NK-92 treated with Interleukin-12 subunit alpha and Interleukin-12 subunit beta, amount 100 ng/mL, for 24 hours (cell line): ENCODE measurements at regions not wholly inside any gene's neighbourhood (a gene's known extent, or its start where the extent isn't known, plus 50 kb on each side); places are given as distances from the start of the nearest gene placed in this dataset.
"Not testable (repeated sequence)": the region's sequence is repeated elsewhere in the genome, so short reads cannot be mapped to it uniquely, and the experiment has no call there.

ENCODE experiments used
- DNase-seq: peaks from one replicate; lab custom pipeline; 2025; lab: John Stamatoyannopoulos, UW

GRCh38 chr16:26508946-26509345, 557.8 kb upstream of the C16orf82 start:
- not testable (repeated sequence) for DNase-seq

GRCh38 chr16:26510924-26511323, 555.8 kb upstream of the C16orf82 start:
- no peak for DNase-seq

GRCh38 chr16:26511463-26511862, 555.3 kb upstream of the C16orf82 start:
- no peak for DNase-seq

- no peak for DNase-seq
Observed at GRCh38 chr16:26521626-26522025, 545.1 kb upstream of the C16orf82 start.

GRCh38 chr16:26524281-26524680, 542.4 kb upstream of the C16orf82 start:
- DNase-seq: no peak

GRCh38 chr16:26524846-26525245, 541.9 kb upstream of the C16orf82 start:
- DNase-seq: no peak

GRCh38 chr16:26525856-26526255, 540.9 kb upstream of the C16orf82 start:
- no peak for DNase-seq

- DNase-seq: no peak
Observed at GRCh38 chr16:26526633-26527032, 540.1 kb upstream of the C16orf82 start.

GRCh38 chr16:26530584-26531289, 536.0 kb upstream of the C16orf82 start:
- no peak for DNase-seq

GRCh38 chr16:26531290-26531730, 535.4 kb upstream of the C16orf82 start:
- DNase-seq: no peak

- no peak for DNase-seq
Observed at GRCh38 chr16:26532456-26532855, 534.3 kb upstream of the C16orf82 start.

GRCh38 chr16:26542198-26542597, 524.5 kb upstream of the C16orf82 start:
- DNase-seq: no peak

GRCh38 chr16:26546573-26546972, 520.2 kb upstream of the C16orf82 start:
- DNase-seq: no peak

GRCh38 chr16:26547681-26548080, 519.0 kb upstream of the C16orf82 start:
- no peak for DNase-seq

GRCh38 chr16:26550111-26550610, 516.6 kb upstream of the C16orf82 start:
- DNase-seq: no peak

GRCh38 chr16:26554030-26554429, 512.7 kb upstream of the C16orf82 start:
- DNase-seq: no peak

- no peak for DNase-seq
Observed at GRCh38 chr16:26561303-26561702, 505.4 kb upstream of the C16orf82 start.

- DNase-seq: no peak
Observed at GRCh38 chr16:26563018-26563417, 503.7 kb upstream of the C16orf82 start.

- DNase-seq: no peak
Observed at GRCh38 chr16:26567356-26567755, 499.4 kb upstream of the C16orf82 start.

- DNase-seq: no peak
Observed at GRCh38 chr16:26569793-26570192, 496.9 kb upstream of the C16orf82 start.

- DNase-seq: no peak
Observed at GRCh38 chr16:26578748-26579147, 488.0 kb upstream of the C16orf82 start.

GRCh38 chr16:26583803-26584202, 482.9 kb upstream of the C16orf82 start:
- DNase-seq: no peak

GRCh38 chr16:26593700-26594099, 473.0 kb upstream of the C16orf82 start:
- DNase-seq: no peak

- DNase-seq: no peak
Observed at GRCh38 chr16:26594666-26595065, 472.1 kb upstream of the C16orf82 start.
